ENCODE measurements at regions not wholly inside any gene's neighbourhood (a gene's known extent, or its start where the extent isn't known, plus 50 kb on each side); places are given as distances from the start of the nearest gene placed in this dataset.

DNA sequence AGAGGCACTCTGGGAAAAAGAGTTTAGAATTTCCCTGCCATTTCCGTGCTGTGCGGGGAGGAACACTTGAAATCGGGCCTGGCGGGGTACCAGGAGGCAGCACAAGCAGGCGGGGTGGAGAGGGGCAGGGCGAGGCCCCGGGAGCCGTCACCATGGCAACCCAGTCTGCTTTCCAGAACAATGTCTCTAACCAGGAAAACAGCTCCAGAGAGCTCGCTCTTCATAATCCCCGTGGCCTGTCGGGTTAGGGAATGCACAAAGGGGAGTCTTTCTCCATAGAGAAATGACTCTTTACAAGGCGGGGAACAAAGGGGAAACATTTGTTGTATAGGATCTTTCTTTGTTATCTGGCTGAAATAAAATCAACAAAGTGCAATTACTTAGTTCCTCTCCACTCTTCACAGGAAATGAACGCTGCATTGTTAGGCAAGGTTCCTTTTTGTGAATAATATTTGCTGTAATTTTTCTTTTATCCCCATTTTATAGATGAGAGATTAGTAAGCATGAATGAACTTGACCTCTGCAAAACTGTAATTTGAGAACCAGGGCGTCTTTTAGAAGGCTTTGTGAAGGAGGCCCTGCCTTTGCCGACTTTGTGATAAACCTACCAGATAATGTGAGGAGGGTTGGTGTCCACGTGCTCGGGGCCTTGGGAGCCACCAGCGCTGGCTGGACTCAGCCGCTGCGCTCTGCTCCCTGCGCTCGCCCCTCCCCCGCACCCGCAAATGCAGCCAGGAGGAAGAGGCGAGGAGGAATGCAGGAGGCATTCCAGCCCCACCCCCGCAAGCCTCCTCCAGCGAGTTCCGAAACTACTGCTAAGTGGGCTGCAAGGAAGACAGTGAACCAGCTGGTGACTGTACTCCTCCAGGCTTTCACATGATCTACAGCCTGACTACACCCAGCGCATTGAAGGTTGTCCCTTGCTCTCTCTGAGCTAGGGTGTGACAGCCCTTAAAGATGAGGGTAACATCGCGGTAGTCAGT is 105.2 kb upstream of the ATF7IP start:
- Histone ChIP-seq H3K36me3 (ENCODE audit: control insufficient read depth in 4 of 4, insufficient read depth in 3 of 4, low read depth in 1 of 4, low read length in 3 of 4) (no peaks in the 10 kb centered on the region), H3K9me3 (ENCODE audit: control insufficient read depth in 4 of 4, low read length in 3 of 4) (no peaks in the 10 kb centered on the region), H3K4me3 (ENCODE audit: low read depth in 1 of 3, low read length in 3 of 3) (no peak overlapping the region), H3K4me1 (ENCODE audit: control insufficient read depth in 4 of 4, insufficient read depth in 4 of 4, low read length in 3 of 4) (peaks cover 5 to 30% (median 16%) of the 10 kb centered on the region in 4 donors), H3K9ac (ENCODE audit: low read depth in 1 of 2, low read length in 2 of 2) (peak overlapping the region in 1 of 2 donors; percentile 14), H3K27ac (ENCODE audit: low read depth in 1 of 2, low read length in 2 of 2) (peak overlapping the region; percentile 74), H3K27me3 (ENCODE audit: control insufficient read depth in 4 of 4, insufficient read depth in 4 of 4, low read length in 3 of 4) (no peaks in the 10 kb centered on the region)
- DNase-seq (ENCODE audit: low spot score): peak; percentile 58
- 53% methylated on average over 31 of the region's 31 CpGs for WGBS
- TF ChIP-seq, protein P1, sequence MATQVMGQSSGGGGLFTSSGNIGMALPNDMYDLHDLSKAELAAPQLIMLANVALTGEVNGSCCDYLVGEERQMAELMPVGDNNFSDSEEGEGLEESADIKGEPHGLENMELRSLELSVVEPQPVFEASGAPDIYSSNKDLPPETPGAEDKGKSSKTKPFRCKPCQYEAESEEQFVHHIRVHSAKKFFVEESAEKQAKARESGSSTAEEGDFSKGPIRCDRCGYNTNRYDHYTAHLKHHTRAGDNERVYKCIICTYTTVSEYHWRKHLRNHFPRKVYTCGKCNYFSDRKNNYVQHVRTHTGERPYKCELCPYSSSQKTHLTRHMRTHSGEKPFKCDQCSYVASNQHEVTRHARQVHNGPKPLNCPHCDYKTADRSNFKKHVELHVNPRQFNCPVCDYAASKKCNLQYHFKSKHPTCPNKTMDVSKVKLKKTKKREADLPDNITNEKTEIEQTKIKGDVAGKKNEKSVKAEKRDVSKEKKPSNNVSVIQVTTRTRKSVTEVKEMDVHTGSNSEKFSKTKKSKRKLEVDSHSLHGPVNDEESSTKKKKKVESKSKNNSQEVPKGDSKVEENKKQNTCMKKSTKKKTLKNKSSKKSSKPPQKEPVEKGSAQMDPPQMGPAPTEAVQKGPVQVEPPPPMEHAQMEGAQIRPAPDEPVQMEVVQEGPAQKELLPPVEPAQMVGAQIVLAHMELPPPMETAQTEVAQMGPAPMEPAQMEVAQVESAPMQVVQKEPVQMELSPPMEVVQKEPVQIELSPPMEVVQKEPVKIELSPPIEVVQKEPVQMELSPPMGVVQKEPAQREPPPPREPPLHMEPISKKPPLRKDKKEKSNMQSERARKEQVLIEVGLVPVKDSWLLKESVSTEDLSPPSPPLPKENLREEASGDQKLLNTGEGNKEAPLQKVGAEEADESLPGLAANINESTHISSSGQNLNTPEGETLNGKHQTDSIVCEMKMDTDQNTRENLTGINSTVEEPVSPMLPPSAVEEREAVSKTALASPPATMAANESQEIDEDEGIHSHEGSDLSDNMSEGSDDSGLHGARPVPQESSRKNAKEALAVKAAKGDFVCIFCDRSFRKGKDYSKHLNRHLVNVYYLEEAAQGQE (IDR thresholded peaks at IDR 0.05): no peak
- TF ChIP-seq ZBTB33 (IDR thresholded peaks at IDR 0.05) (no peak), FOXA2 (IDR thresholded peaks at IDR 0.05) (no peak), HNF4G (IDR thresholded peaks at IDR 0.05) (no peak), MAX (IDR thresholded peaks at IDR 0.05) (peak; percentile 28), JUND (IDR thresholded peaks at IDR 0.05) (no peak)

DNA sequence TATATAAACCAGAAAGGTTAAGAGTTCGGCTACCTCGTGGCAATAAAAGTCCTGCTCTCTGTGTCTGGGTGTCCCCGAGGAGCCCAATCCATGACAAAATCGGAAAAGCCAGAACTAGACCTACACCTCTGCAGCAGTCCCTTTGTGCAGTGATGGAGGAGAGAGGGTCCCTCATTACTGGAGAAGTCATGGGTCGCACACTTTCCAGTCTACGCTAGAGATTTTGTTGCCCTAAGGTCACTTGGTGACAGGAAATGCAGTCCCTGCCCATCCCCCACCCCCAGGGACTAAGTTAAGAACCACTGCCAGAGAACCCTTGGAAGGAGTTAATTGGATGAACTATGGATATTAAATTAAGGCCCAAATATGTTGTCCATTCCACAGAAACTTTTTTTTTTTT is 104.4 kb upstream of the ATF7IP start:
- no peak for TF ChIP-seq FOXA2 (IDR thresholded peaks at IDR 0.05)
- no peak for TF ChIP-seq TAF1 (conservative IDR thresholded peaks at IDR 0.05)
- TF ChIP-seq, protein P1 (IDR thresholded peaks at IDR 0.05): no peak
- TF ChIP-seq NR2F2 (IDR thresholded peaks at IDR 0.05): peak; percentile 31
- TF ChIP-seq ZBTB33 (IDR thresholded peaks at IDR 0.05): no peak
- TF ChIP-seq EGR1 (IDR thresholded peaks at IDR 0.05; ENCODE audit: low read depth in 2 of 2): no peak
- no peak for TF ChIP-seq SP1 (IDR thresholded peaks at IDR 0.05)
- Histone ChIP-seq H3K9me3 (ENCODE audit: control insufficient read depth in 4 of 4, low read length in 3 of 4) (no peaks in the 10 kb centered on the region), H3K36me3 (ENCODE audit: control insufficient read depth in 4 of 4, insufficient read depth in 3 of 4, low read depth in 1 of 4, low read length in 3 of 4) (no peaks in the 10 kb centered on the region), H3K9ac (ENCODE audit: low read depth in 1 of 2, low read length in 2 of 2) (no peak overlapping the region), H3K4me1 (ENCODE audit: control insufficient read depth in 4 of 4, insufficient read depth in 4 of 4, low read length in 3 of 4) (peaks cover 5 to 30% (median 16%) of the 10 kb centered on the region in 4 donors), H3K4me3 (ENCODE audit: low read depth in 1 of 3, low read length in 3 of 3) (no peak overlapping the region), H3K27me3 (ENCODE audit: control insufficient read depth in 4 of 4, insufficient read depth in 4 of 4, low read length in 3 of 4) (no peaks in the 10 kb centered on the region), H3K27ac (ENCODE audit: low read depth in 1 of 2, low read length in 2 of 2) (peak overlapping the region in 1 of 2 donors; percentile 74)
- WGBS: 82% methylated on average over 6 of the region's 6 CpGs
- no peak for DNase-seq (ENCODE audit: low spot score)

All from liver (tissue), 7 donors.